H9 (cell line): ENCODE measurements at regions not wholly inside any gene's neighbourhood (a gene's known extent, or its start where the extent isn't known, plus 50 kb on each side); places are given as distances from the start of the nearest gene placed in this dataset. TPM values are rescaled to one million over a fixed set of nuclear protein-coding genes. Genes with fewer than 3 reads are reported as not detected.
"Not testable (repeated sequence)": the region's sequence is repeated elsewhere in the genome, so short reads cannot be mapped to it uniquely, and the experiment has no call there.

Source experiments
- DNase-seq: peaks from one replicate; pipeline ENCODE4 v3.0.0-alpha.2; 2017
- H2AFZ ChIP-seq: one replicate; pipeline ENCODE4 v1.6.1; 2013; ENCODE audit warnings: mild to moderate bottlenecking, low read length, control low read depth, moderate library complexity
- H2AK5ac ChIP-seq: 2 replicates; pipeline ENCODE4 v1.6.1; 2013; ENCODE audit warnings: low read length, control low read depth, mixed read lengths; ENCODE audit not compliant: insufficient read length
- H2BK120ac ChIP-seq: one replicate; pipeline ENCODE4 v1.6.1; 2013; ENCODE audit warnings: low read depth, mild to moderate bottlenecking, low read length, control low read depth, inconsistent platforms; ENCODE audit not compliant: poor library complexity, severe bottlenecking
- H2BK12ac ChIP-seq: 2 replicates; pipeline ENCODE4 v1.6.1; 2013; ENCODE audit warnings: low read length, control low read depth, mixed read lengths, low read depth; ENCODE audit not compliant: insufficient read length
- H2BK15ac ChIP-seq: 2 replicates; pipeline ENCODE4 v1.6.1; 2013; ENCODE audit warnings: low read depth, low read length, control low read depth
- H2BK20ac ChIP-seq: one replicate; pipeline ENCODE4 v1.6.1; 2013; ENCODE audit warnings: low read depth, mild to moderate bottlenecking, low read length, control low read depth, inconsistent platforms; ENCODE audit not compliant: poor library complexity, severe bottlenecking
- H2BK5ac ChIP-seq: 2 replicates; pipeline ENCODE4 v1.6.1; 2013; ENCODE audit warnings: low read length, control low read depth, mixed read lengths; ENCODE audit not compliant: insufficient read length
- H3K14ac ChIP-seq: 2 replicates; pipeline ENCODE4 v1.6.1; 2013; ENCODE audit warnings: low read length, control low read depth; ENCODE audit not compliant: insufficient read depth
- H3K18ac ChIP-seq: 2 replicates; pipeline ENCODE4 v1.6.1; 2013; ENCODE audit warnings: low read depth, mild to moderate bottlenecking, mixed read lengths, low read length, control low read depth; ENCODE audit not compliant: insufficient read length
- H3K23ac ChIP-seq: 2 replicates; pipeline ENCODE4 v1.6.1; 2013; ENCODE audit warnings: low read length, control low read depth, mixed read lengths, low read depth; ENCODE audit not compliant: insufficient read length
- H3K23me2 ChIP-seq: 2 replicates; pipeline ENCODE4 v1.6.1; 2013; ENCODE audit warnings: low read depth, mild to moderate bottlenecking, mixed read lengths, low read length, control low read depth; ENCODE audit not compliant: insufficient read length, poor library complexity, severe bottlenecking
- H3K27ac ChIP-seq: 2 replicates; pipeline ENCODE4 v1.5.1; 2013; ENCODE audit warnings: low read length, control low read depth, mixed read lengths, low read depth; ENCODE audit not compliant: insufficient read length
- H3K27me3 ChIP-seq: 2 replicates; pipeline ENCODE4 v1.6.1; 2013; ENCODE audit warnings: low read length, control low read depth, inconsistent platforms; ENCODE audit not compliant: insufficient read depth
- H3K4ac ChIP-seq: 2 replicates; pipeline ENCODE4 v1.6.1; 2013; ENCODE audit warnings: low read depth, mild to moderate bottlenecking, control low read depth, inconsistent platforms, low read length, moderate library complexity
- H3K4me1 ChIP-seq: 2 replicates; pipeline ENCODE4 v1.6.1; 2013; ENCODE audit warnings: low read length, control low read depth, inconsistent platforms; ENCODE audit not compliant: insufficient read depth
- H3K4me2 ChIP-seq: 2 replicates; pipeline ENCODE4 v1.6.1; 2013; ENCODE audit warnings: low read length, control low read depth, mixed read lengths; ENCODE audit not compliant: insufficient read length, insufficient read depth
- H3K56ac ChIP-seq: 2 replicates; pipeline ENCODE4 v1.6.1; 2013; ENCODE audit warnings: low read depth, mild to moderate bottlenecking, mixed read lengths, low read length, control low read depth; ENCODE audit not compliant: insufficient read length
- H3K79me1 ChIP-seq: 2 replicates; pipeline ENCODE4 v1.6.1; 2013; ENCODE audit warnings: low read depth, mild to moderate bottlenecking, moderate library complexity, low read length, control low read depth, inconsistent platforms; ENCODE audit not compliant: insufficient read depth, poor library complexity, severe bottlenecking
- H3K79me2 ChIP-seq: 2 replicates; pipeline ENCODE4 v1.6.1; 2013; ENCODE audit warnings: low read length, control low read depth, inconsistent platforms; ENCODE audit not compliant: insufficient read depth
- H3K9ac ChIP-seq: 2 replicates; pipeline ENCODE4 v1.6.1; 2013; ENCODE audit warnings: low read length, control low read depth, mixed read lengths; ENCODE audit not compliant: insufficient read length; ENCODE audit errors: extremely low read depth
- H3K9me3 ChIP-seq: one replicate; pipeline ENCODE4 v1.6.1; 2013; ENCODE audit warnings: low read depth, low read length, inconsistent platforms; ENCODE audit not compliant: control insufficient read depth
- H3T11ph ChIP-seq: one replicate; pipeline ENCODE4 v1.6.1; 2013; ENCODE audit warnings: mild to moderate bottlenecking, low read length, control low read depth, inconsistent platforms
- H4K20me1 ChIP-seq: one replicate; pipeline ENCODE4 v1.6.1; 2013; ENCODE audit not compliant: control insufficient read depth, insufficient read length, insufficient read depth
- H4K5ac ChIP-seq: 2 replicates; pipeline ENCODE4 v1.6.1; 2013; ENCODE audit warnings: low read depth, mild to moderate bottlenecking, mixed read lengths, low read length, control low read depth; ENCODE audit not compliant: insufficient read length
- H4K8ac ChIP-seq: replicated peaks from 2 replicates; pipeline ENCODE4 v1.6.1; 2013; ENCODE audit warnings: low read length, control low read depth, mixed read lengths, low read depth; ENCODE audit not compliant: insufficient read length
- H4K91ac ChIP-seq: 2 replicates; pipeline ENCODE4 v1.6.1; 2013; ENCODE audit warnings: low read depth, mild to moderate bottlenecking, moderate library complexity, mixed read lengths, low read length, control low read depth; ENCODE audit not compliant: insufficient read length
- H3K27ac Mint-ChIP-seq, 3 experiments: 2 replicates in 2 of 3; 3 replicates in 1 of 3; pipeline ENCODE4 v1.8.0; 2020 to 2021; ENCODE audit warnings: mixed read lengths in 3 of 3, mild to moderate bottlenecking in 1 of 3, moderate library complexity in 1 of 3
- H3K27me3 Mint-ChIP-seq: 2 replicates; pipeline ENCODE4 v1.8.0; 2021; ENCODE audit warnings: low read depth, mild to moderate bottlenecking, moderate library complexity, mixed read lengths
- H3K36me3 Mint-ChIP-seq, 3 experiments: 2 replicates in 2 of 3; 3 replicates in 1 of 3; pipeline ENCODE4 v1.8.0; 2020 to 2021; ENCODE audit warnings: low read depth in 3 of 3, mixed read lengths in 3 of 3; ENCODE audit not compliant: insufficient read depth in 1 of 3
- H3K4me1 Mint-ChIP-seq, 2 experiments: 2 replicates each; pipeline ENCODE4 v1.8.0; 2020; ENCODE audit warnings: mixed read lengths in 2 of 2
- H3K4me3 Mint-ChIP-seq, 2 experiments: 2 replicates in 1 of 2; 3 replicates in 1 of 2; pipeline ENCODE4 v1.8.0; 2020 to 2021; ENCODE audit warnings: mild to moderate bottlenecking in 2 of 2, mixed read lengths in 2 of 2, moderate library complexity in 1 of 2
- H3K9me3 Mint-ChIP-seq, 2 experiments: 2 replicates in 1 of 2; 3 replicates in 1 of 2; pipeline ENCODE4 v1.8.0; 2020; ENCODE audit warnings: mild to moderate bottlenecking in 2 of 2, mixed read lengths in 2 of 2, moderate library complexity in 1 of 2
- CTCF ChIP-seq: fragments of 200-600 bp; sonication (generic); conservative IDR thresholded peaks from 3 replicates; pipeline ENCODE4 v1.8.0; 2021; ENCODE audit warnings: antibody characterized with exemption, mild to moderate bottlenecking
- WGBS: extraction: QIAGEN DNeasy Blood & Tissue Kit; methylation state at CpG from one replicate; pipeline ENCODE4 v1.1.7; 2013; ENCODE audit warnings: missing lambda C conversion rate, low lambda C conversion rate, mixed read lengths; ENCODE audit not compliant: insufficient read length; ENCODE audit errors: extremely low coverage; 5-methylcytosine and 5-hydroxymethylcytosine counted together
- microRNA-seq: library from miRNA; unstranded; fragments of <30 nt; microRNA quantifications from one replicate; pipeline ENCODE4, GENCODE V29; 2020; ENCODE audit warnings: borderline microRNAs expressed

DNA sequence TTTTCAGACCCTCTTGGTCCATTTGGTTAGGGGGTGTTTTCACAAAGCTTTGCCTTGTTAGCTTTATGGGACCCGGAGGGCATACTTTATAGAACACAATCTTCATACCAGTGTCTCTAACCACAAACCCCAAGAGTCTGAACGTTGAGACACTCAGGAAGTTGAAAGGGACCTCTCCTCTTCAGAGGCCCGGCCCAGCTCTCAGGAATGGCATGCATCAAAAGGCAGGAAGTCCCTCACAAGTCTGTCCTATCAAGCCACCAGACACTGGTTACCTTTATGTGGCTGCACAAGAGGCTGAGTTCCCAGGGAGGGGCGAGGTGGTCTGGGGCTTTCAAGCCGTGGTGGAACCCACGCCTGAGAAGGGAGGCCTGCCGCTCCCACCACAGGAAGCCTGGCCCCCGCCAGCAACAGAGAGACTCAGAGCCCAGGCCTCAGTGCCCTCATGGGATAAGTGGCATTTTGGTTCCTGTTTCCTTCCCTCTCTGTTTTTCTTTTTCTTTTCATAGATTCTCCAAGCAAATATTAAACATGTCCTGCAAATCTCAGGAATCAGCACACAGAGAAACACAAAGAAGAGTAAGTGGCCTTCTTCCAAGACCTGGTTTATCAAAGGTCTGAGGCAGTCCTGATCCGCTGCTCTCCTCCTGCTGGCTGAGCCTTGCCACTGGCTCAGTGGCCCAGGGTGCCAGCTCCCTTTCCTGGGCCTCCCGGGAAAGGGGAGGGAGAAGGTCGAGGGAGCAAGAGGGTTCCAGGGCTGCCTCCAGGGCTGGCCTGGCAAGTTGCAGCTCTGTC, 50.6 kb upstream of the SMURF2 start:
- H3T11ph ChIP-seq, H3K27ac ChIP-seq, H2BK120ac ChIP-seq, H3K23me2 ChIP-seq, H3K9me3 ChIP-seq, H3K79me2 ChIP-seq, H3K27ac Mint-ChIP-seq, H4K5ac ChIP-seq, H4K20me1 ChIP-seq, H3K23ac ChIP-seq, H2BK20ac ChIP-seq, H3K4me1 ChIP-seq, H3K27me3 Mint-ChIP-seq, H3K18ac ChIP-seq, H2BK5ac ChIP-seq, H2BK12ac ChIP-seq, H3K9ac ChIP-seq, H3K4me3 Mint-ChIP-seq, H2AK5ac ChIP-seq, H4K8ac ChIP-seq, H2BK15ac ChIP-seq, H3K27me3 ChIP-seq, H3K14ac ChIP-seq, H3K36me3 Mint-ChIP-seq, H3K56ac ChIP-seq, H3K79me1 ChIP-seq, H4K91ac ChIP-seq, H3K4me2 ChIP-seq, H2AFZ ChIP-seq, H3K9me3 Mint-ChIP-seq, H3K4ac ChIP-seq: not testable (repeated sequence)
- peak; percentile 36; the same call in 1 of the 3 replicates for TF ChIP-seq CTCF
- peak; percentile 56 for DNase-seq
- H3K4me1 Mint-ChIP-seq: peaks cover 4 to 11% of the 10 kb centered on the region in 2 experiments; a peak in 3 of 4 replicates
- WGBS: no CpG with 5 or more reads among the region's 11 CpGs

Small RNAs in the stretch of these regions (microRNA-seq; reads per million reads assigned to microRNA genes)
- gene MIR6080: not detected
